ENCODE measurements at regions not wholly inside any gene's neighbourhood (a gene's known extent, or its start where the extent isn't known, plus 50 kb on each side); places are given as distances from the start of the nearest gene placed in this dataset.

DNA sequence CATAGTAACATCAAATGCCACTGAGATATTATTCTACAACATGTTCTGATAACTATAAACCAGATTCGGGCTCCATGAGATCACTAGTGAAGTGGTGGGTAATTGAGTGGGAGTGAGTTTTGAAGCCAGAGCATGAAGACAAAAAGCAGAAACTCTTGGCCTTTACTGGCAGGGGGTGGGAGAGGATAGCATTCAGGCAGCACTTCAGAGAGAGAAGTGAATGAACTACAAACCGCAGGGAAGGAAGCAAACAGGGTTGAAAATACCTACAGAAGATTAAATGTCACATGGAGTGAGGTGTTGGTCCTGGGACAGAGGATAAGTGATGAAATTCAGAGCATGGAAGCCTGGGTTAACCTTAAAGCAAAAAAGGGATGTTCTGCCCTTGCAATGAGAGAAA, 250.0 kb downstream of the EPM2A start:
- Mint-ChIP-seq H3K4me1 (ENCODE audit: low read depth) (no peaks in the 10 kb centered on the region), H3K4me3 (no peak overlapping the region), H3K27me3 (no peaks in the 10 kb centered on the region), H3K9me3 (peaks cover 1% of the 10 kb centered on the region), H3K36me3 (ENCODE audit: low read depth) (no peaks in the 10 kb centered on the region), H3K27ac (no peak overlapping the region)
- TF ChIP-seq, protein P1, sequence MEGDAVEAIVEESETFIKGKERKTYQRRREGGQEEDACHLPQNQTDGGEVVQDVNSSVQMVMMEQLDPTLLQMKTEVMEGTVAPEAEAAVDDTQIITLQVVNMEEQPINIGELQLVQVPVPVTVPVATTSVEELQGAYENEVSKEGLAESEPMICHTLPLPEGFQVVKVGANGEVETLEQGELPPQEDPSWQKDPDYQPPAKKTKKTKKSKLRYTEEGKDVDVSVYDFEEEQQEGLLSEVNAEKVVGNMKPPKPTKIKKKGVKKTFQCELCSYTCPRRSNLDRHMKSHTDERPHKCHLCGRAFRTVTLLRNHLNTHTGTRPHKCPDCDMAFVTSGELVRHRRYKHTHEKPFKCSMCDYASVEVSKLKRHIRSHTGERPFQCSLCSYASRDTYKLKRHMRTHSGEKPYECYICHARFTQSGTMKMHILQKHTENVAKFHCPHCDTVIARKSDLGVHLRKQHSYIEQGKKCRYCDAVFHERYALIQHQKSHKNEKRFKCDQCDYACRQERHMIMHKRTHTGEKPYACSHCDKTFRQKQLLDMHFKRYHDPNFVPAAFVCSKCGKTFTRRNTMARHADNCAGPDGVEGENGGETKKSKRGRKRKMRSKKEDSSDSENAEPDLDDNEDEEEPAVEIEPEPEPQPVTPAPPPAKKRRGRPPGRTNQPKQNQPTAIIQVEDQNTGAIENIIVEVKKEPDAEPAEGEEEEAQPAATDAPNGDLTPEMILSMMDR (IDR thresholded peaks at IDR 0.05): no peak
- ChIA-PET POLR2A (no interaction called here), CTCF (no interaction called here)
- ATAC-seq (no peak), DNase-seq (no peak)
- intact Hi-C loops (cut with micrococcal nuclease): no loop called here

DNA sequence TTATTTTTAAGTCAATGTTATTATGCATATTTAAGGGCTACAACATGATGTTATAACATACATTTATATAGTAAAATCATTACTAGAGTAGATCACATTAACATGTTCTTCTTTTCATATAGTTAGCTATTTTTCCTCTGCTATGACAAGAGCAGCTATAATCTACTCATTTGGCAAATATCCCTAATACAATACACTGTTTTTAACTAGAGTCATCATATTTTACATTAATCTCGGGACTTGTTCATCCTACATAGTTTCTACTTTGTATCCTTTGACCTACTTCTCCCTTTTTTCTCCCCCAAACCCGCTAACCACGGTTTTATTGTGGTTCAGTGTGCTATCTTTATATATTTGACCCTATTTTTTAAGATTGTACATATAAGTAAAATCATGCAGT, 249.0 kb downstream of the EPM2A start:
- no peak overlapping the region for H3K4me3 Mint-ChIP-seq
- intact Hi-C loops (cut with micrococcal nuclease): no loop called here
- no peak for ATAC-seq
- TF ChIP-seq, protein P1 (IDR thresholded peaks at IDR 0.05): no peak
- ChIA-PET CTCF (no interaction called here), POLR2A (no interaction called here)
- H3K36me3 Mint-ChIP-seq (ENCODE audit: low read depth): no peaks in the 10 kb centered on the region
- no peak for DNase-seq
- no peak overlapping the region for H3K27ac Mint-ChIP-seq
- peaks cover 1% of the 10 kb centered on the region for H3K9me3 Mint-ChIP-seq
- H3K4me1 Mint-ChIP-seq (ENCODE audit: low read depth): no peaks in the 10 kb centered on the region
- no peaks in the 10 kb centered on the region for H3K27me3 Mint-ChIP-seq

DNA sequence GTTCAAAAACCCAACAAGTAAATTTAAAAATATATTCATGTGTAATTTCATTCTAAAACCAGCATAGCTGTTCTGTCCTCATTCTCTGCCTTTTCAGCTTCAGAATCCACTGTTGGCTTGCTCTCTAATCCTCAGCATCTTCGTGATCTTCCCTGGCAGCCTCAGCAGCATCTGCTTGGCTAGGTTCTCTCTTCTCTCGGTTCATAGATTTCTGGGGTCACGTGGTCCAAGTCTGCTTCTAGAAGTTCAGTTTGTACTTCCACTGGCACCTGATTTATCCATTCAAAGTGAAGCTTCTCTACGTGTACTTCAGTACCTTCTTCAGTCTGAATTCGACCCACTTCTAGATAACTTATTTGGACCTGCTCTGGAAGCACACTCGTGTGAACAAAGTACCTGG, 245.7 kb downstream of the EPM2A start:
- ChIA-PET CTCF (no interaction called here), POLR2A (no interaction called here)
- Mint-ChIP-seq H3K9me3 (peaks cover 1% of the 10 kb centered on the region), H3K27me3 (no peaks in the 10 kb centered on the region), H3K4me3 (no peak overlapping the region), H3K36me3 (ENCODE audit: low read depth) (no peaks in the 10 kb centered on the region), H3K27ac (no peak overlapping the region), H3K4me1 (ENCODE audit: low read depth) (no peaks in the 10 kb centered on the region)
- DNase-seq (no peak), ATAC-seq (no peak)
- intact Hi-C loops (cut with micrococcal nuclease): no loop called here
- TF ChIP-seq, protein P1 (IDR thresholded peaks at IDR 0.05): no peak

DNA sequence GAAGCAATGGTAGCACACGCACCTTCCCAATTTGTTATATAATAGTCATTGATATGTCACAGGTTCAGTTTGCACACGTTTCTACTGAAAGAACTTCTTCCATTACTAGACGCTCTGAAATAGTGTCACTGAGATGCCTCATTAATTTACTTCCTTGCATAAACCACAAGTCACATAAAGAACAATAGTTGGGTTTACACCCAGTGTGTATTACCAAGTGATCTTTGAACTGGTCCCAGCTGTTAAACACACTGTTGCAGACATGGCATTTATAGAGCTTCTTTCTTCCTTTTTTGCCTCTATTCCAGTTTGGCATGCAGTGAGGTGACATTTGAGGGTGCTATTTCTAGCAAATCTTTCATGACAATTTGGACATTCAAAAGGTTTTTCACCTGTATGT, 245.3 kb downstream of the EPM2A start:
- Mint-ChIP-seq H3K4me1 (ENCODE audit: low read depth) (no peaks in the 10 kb centered on the region), H3K27me3 (no peaks in the 10 kb centered on the region), H3K27ac (no peak overlapping the region), H3K36me3 (ENCODE audit: low read depth) (no peaks in the 10 kb centered on the region), H3K4me3 (no peak overlapping the region), H3K9me3 (peaks cover 3% of the 10 kb centered on the region)
- ChIA-PET POLR2A (no interaction called here), CTCF (no interaction called here)
- TF ChIP-seq, protein P1 (IDR thresholded peaks at IDR 0.05): no peak
- DNase-seq (no peak), ATAC-seq (no peak)
- intact Hi-C loops (cut with micrococcal nuclease): no loop called here

DNA sequence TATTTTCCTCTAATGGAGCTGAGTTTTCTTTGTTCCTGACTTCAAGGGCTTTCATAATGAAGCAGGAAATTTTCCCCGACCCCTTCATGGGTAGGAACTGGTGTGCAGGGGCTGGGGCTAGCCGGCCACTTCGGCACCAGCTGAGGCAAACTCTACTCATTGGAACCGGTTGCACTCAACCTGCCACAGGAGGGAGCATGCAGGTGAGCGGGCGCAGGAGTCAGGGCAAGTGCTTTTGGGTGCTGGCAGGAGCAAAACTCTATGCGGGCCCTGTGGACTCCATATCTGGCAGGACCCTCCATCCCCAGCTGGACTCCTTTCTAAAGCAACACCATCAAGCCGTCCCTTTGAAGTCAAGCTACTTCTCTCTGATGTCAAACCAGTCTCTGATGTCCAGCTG, 244.2 kb downstream of the EPM2A start:
- Mint-ChIP-seq H3K27ac (no peak overlapping the region), H3K27me3 (no peaks in the 10 kb centered on the region), H3K36me3 (ENCODE audit: low read depth) (no peaks in the 10 kb centered on the region), H3K4me3 (no peak overlapping the region), H3K4me1 (ENCODE audit: low read depth) (no peaks in the 10 kb centered on the region), H3K9me3 (peaks cover 6% of the 10 kb centered on the region)
- intact Hi-C loops (cut with micrococcal nuclease): no loop called here
- TF ChIP-seq, protein P1 (IDR thresholded peaks at IDR 0.05): no peak
- ATAC-seq: no peak
- no peak for DNase-seq
- ChIA-PET CTCF (no interaction called here), POLR2A (no interaction called here)
